Esophagus squamous epithelium (tissue), 4 donors: ENCODE measurements at regions not wholly inside any gene's neighbourhood (a gene's known extent, or its start where the extent isn't known, plus 50 kb on each side); places are given as distances from the start of the nearest gene placed in this dataset.

Source experiments
- POLR2A ChIP-seq, 4 donors: fragments of 450-650 bp; IDR thresholded peaks; one replicate each; pipeline ENCODE4 v1.6.1; 2017; ENCODE audit warnings: antibody characterized with exemption in 4 of 4, mild to moderate bottlenecking in 4 of 4, moderate library complexity in 3 of 4
- TF ChIP-seq, protein P1 (sequence below), 6 experiments: fragments of 450-650 bp in 4 of 6; fragments of 200-600 bp in 2 of 6; sonication (generic) in 2 of 6; IDR thresholded peaks; one replicate each; pipeline ENCODE4 v1.5.1; 2016 to 2019; ENCODE audit warnings: antibody characterized with exemption in 6 of 6, mild to moderate bottlenecking in 4 of 6, moderate library complexity in 4 of 6

DNA sequence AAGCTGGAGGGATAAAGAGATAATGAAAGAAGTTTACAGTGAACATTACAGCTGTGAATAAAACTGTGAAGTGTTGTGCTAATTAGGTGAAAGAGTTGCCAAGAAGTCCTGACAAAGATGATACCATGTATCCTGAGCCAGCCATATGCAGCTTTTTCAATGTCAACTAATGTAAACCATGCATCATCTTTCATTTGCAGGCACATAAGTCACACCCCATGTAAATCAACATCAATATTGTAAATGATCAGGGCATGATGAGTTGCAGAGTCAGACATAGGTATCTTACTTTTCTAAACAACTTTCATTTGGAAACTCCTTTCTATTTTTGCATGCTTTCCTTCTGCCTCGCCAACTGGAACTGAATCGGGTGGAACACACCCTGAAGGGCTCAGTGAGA is 569.1 kb downstream of the TBC1D4 start:
- TF ChIP-seq POLR2A (IDR thresholded peaks at IDR 0.05): no peak
- TF ChIP-seq, protein P1, sequence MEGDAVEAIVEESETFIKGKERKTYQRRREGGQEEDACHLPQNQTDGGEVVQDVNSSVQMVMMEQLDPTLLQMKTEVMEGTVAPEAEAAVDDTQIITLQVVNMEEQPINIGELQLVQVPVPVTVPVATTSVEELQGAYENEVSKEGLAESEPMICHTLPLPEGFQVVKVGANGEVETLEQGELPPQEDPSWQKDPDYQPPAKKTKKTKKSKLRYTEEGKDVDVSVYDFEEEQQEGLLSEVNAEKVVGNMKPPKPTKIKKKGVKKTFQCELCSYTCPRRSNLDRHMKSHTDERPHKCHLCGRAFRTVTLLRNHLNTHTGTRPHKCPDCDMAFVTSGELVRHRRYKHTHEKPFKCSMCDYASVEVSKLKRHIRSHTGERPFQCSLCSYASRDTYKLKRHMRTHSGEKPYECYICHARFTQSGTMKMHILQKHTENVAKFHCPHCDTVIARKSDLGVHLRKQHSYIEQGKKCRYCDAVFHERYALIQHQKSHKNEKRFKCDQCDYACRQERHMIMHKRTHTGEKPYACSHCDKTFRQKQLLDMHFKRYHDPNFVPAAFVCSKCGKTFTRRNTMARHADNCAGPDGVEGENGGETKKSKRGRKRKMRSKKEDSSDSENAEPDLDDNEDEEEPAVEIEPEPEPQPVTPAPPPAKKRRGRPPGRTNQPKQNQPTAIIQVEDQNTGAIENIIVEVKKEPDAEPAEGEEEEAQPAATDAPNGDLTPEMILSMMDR (IDR thresholded peaks at IDR 0.05): no peak
